DMS153 (cell line): ENCODE measurements at regions not wholly inside any gene's neighbourhood (a gene's known extent, or its start where the extent isn't known, plus 50 kb on each side); places are given as distances from the start of the nearest gene placed in this dataset.
"Not testable (repeated sequence)": the region's sequence is repeated elsewhere in the genome, so short reads cannot be mapped to it uniquely, and the experiment has no call there.

Experiments used
- DNase-seq: peaks from one replicate; lab custom pipeline; 2025; lab: John Stamatoyannopoulos, UW

DNA sequence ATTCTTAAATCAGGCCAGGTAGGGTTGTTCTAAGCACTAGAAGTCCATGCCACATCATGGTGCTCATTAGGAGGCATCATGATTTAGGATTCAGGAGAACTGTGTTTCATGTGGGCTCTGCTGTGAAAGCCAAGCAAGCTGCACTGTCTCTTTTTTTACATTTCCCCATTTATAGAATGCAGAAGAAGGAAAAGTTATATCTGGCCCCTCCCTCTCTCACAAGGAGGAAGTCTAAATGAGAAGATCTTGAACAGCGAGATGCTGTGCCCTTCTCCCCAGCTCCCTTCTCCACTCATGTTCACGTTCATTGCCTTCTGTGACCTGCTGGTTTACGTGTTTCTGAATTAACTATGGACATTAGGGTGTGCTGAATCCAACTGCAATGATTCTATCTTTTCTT is 178.5 kb upstream of the RASGRP1 start:
- no peak for DNase-seq

- DNase-seq: no peak
Measured at GRCh38 chr15:38745126-38745525, 180.5 kb upstream of the RASGRP1 start.

- no peak for DNase-seq
Measured at GRCh38 chr15:38745626-38746025, 181.0 kb upstream of the RASGRP1 start.

GRCh38 chr15:38746211-38746610 is 181.6 kb upstream of the RASGRP1 start:
- DNase-seq: no peak

- no peak for DNase-seq
Measured at GRCh38 chr15:38748710-38749109, 184.1 kb upstream of the RASGRP1 start.

- DNase-seq: peak; percentile 73
Measured at GRCh38 chr15:38750786-38751185, 186.2 kb upstream of the RASGRP1 start.

GRCh38 chr15:38755718-38756117 is 191.1 kb upstream of the RASGRP1 start:
- no peak for DNase-seq

GRCh38 chr15:38756441-38756840 is 191.8 kb upstream of the RASGRP1 start:
- no peak for DNase-seq

DNA sequence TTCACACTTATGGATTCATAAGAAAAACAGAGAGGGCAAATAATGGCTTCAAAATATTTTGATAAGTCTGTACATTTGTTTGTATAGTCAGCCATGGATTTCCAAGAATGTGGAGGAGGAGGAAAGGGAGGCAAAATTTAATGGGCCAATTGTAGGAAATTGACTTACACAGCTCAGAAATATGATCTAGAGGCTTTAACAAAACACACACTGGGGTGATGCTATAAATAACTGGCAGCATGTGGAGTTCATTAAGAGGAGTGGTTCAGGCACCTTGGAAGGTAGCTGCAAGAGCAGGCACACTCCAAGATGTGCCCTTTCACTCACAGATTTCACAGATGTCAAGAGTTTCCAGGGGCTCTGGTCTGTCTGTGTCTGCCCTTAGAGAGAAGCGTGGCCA is 193.4 kb upstream of the RASGRP1 start:
- no peak for DNase-seq

DNA sequence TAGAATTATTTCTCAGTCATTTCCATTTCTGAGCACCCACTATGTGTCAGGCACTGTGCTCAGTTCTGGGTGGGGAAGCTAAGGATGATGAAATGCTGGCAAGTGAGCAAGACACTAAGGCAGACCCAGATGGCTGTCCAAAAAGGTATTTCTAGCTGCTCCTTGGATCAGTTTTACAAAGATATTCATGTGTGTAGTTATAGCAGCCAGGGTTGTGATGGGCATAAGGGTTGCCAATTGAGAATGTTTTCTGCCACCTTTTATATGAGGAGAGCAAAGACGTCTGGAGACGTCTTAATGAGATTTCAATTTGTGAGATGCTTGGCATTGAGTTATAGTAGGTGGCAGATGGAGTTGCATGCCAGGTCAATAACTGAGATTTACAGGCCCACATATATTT is 197.1 kb upstream of the RASGRP1 start:
- DNase-seq: no peak

DNA sequence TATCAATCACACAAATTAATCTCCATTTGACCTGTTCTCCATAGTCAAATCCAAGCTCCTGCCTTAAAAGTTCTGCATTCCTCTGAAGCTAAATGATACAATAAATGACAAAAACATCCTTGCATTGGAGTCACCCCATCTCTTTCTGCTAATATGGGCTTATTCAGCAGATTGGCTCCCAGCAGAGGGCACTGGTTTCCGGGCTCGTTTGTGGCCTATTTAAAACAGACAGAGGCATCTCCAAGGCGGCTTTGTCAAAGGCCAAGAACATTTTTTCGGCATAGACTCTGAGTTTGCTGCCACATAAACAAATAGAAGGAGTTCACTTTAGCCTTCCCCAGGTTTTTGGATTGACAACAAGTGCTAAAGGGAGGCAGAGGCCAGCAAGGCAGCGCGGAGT is 204.4 kb upstream of the RASGRP1 start:
- DNase-seq: no peak

- no peak for DNase-seq
Measured at GRCh38 chr15:38769492-38769891, 204.9 kb upstream of the RASGRP1 start.

DNA sequence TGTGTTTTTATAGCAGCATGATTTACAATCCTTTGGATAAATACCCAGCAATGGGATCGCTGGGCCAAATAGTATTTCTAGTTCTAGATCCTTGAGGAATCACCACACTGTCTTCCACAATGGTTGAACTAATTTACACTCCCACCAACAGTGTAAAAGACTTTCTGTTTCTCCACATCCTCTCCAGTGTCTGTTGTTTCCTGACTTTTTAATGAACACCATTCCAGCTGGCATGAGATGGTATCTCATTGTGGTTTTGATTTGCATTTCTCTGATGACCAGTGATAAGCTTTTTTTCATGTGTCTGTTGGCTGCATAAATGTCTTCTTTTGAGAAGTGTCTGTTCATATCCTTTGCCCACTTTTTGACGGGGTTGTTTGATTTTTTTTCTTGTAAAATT is 209.5 kb upstream of the RASGRP1 start:
- not testable (repeated sequence) for DNase-seq

DNA sequence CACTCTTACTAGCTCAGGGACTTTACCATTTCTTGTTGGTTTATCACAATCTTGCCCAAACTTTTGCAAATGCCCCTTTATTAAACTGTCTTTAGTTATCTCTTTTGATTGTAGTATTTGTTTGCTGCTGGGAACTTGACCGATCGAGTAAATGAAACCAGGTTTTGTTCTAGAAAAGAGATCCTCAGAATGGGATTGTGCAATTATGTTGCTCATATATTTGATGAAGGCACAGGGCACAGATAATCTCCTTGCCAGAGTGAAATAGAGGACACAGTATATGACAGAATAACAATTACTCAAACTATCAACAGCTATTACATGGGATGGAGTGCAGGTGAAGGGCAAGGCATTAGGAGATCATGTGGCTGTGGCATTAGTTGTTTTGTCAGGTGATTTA is 216.6 kb upstream of the RASGRP1 start:
- DNase-seq: no peak

DNA sequence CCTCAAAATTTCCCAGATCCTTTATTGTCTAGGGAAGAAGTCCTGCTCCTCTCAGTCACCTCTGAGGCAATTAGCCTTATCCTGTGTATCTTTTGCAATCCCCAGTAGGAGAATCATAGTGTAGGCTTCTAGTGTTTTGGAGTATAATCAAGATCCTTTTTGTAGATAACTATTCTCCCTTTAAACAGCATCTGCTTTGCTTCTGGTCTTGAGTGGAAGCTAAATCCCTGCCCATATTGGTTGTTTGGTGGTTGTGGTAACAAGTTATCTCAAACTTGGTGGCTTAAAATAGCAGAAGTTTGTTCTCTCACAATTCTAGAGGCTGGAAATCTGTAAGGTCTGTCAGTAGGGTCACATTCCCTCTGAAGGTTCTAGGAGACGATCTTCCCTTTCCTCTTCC is 217.5 kb upstream of the RASGRP1 start:
- DNase-seq: no peak

DNA sequence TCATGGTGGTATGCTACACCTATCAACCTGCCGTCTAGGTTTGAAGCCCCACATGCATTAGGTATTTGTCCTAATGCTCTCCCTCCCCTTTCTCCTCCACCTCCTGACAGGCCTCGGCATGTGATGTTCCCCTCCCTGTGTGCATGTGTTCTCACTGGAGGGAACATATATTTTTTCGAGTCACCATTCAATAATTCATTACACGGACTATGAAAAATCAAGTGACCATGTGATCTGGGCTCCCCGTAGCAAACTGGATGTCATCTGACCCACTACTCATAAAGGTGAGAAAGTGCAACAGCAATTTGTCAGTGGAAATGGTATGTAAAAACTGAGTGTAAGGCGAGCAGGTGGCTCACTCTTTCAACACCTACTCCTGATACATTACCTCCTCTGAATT is 224.3 kb upstream of the RASGRP1 start:
- DNase-seq: no peak

DNA sequence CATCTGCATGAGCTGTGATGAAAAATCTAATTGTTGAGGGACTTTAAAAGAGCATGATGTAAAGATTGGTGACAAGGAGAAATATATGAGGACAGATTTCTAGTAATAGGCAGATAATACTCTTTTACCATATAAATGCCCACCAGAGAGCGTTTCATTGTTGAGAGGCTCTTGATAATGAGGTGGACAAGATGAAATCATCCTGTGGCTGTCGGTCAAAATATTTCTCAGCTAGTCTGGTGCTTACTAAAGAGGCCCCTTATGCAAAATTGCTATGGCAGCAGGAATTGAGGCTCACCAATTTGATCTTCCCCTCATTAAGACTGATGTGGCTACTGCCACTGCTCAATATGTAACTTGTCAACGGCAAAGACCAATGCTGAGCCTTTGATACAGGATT is 225.0 kb upstream of the RASGRP1 start:
- no peak for DNase-seq

GRCh38 chr15:38793206-38793810 is 228.7 kb upstream of the RASGRP1 start:
- DNase-seq: no peak

- no peak for DNase-seq
Measured at GRCh38 chr15:38795471-38796245, 231.0 kb upstream of the RASGRP1 start.

- DNase-seq: no peak
Measured at GRCh38 chr15:38796589-38796988, 232.0 kb upstream of the RASGRP1 start.

DNA sequence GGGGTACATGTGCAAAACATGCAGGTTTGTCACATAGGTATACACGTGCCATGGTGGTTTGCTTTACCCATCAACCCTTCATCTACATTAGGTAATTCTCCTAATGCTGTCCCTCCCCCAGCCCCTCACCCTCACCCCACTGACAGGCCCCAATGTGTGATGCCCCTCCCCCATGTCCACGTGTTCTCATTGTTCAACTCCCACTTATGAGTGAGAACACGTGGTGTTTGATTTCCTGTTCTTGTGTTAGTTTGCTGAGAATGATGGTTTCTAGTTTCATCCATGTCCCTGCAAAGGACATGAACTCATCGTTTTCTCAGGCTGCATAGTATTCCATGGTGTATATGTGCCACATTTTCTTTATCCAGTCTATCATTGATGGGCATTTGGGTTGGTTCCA is 232.9 kb upstream of the RASGRP1 start:
- DNase-seq: not testable (repeated sequence)

- not testable (repeated sequence) for DNase-seq
Measured at GRCh38 chr15:38799202-38799601, 234.6 kb upstream of the RASGRP1 start.

- no peak for DNase-seq
Measured at GRCh38 chr15:38809621-38810020, 245.0 kb upstream of the RASGRP1 start.

DNA sequence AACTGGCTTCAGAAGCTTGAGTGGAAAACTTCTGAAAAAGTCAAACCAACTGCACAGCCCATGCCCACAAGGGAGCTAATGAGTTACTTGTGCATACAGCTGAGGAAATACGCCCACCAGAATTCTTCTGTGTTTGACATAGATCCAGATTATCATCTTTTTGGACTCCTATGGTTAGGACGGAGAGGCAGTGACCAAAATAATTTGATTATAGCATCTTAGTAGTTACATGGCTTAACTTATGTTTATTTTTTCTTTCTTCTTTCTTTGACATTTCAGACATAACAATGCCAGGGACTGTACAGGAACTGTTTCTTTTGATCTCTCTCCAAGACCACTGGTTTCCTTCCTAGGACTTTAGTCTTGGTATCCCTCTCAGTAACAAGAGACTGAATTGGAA is 246.1 kb upstream of the RASGRP1 start:
- no peak for DNase-seq
